GM19463 (cell line): ENCODE measurements at regions not wholly inside any gene's neighbourhood (a gene's known extent, or its start where the extent isn't known, plus 50 kb on each side); places are given as distances from the start of the nearest gene placed in this dataset.
A peak's percentile ranks its signal among the peaks of the same experiment; 100 is the strongest.

ENCODE experiments used
- ATAC-seq: cut with Tn5 transposase; IDR thresholded peaks from one replicate; pipeline ENCODE4 v1.9.1; 2021; ENCODE audit warnings: mild to moderate bottlenecking, moderate library complexity; ENCODE audit not compliant: unreplicated experiment

DNA sequence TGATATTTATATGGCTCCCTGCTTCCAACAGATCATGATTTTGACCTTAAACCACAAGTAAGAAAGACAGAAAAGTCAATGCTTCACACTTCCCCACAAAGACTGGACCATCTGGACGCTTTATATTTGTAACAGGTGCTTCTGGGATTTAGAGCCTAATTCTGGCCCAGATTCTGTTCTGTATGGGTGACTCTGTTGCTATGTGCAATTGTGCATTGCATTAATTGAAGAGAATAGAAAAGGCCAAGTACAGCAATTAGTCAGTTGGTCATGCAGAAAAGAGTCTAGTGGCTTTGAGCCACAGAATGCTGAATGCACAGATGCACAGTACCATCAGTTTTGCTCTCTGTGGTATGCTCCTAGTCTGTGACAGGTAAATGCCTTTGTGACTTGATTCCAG lies 657.4 kb upstream of the ATXN8OS start:
- ATAC-seq, result no peak

DNA sequence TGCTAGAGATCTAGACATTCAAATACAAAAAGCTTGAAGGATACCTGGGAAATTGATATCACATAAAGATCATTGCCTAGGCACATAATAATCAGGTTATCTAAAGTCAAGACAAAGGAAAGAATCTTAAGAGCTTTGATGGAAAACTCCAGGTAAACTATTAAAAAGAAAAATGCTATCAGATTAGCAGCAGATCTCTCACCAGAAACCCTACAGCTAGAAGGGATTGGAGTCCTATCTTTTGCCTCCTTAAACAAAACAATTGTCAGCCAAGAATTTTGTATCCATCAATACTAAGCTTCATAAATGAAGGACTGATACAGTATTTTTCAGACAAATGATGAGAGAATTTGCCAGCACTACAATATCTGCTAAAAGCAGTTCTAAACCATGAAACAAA lies 682.4 kb upstream of the ATXN8OS start:
- ATAC-seq, result no peak

DNA sequence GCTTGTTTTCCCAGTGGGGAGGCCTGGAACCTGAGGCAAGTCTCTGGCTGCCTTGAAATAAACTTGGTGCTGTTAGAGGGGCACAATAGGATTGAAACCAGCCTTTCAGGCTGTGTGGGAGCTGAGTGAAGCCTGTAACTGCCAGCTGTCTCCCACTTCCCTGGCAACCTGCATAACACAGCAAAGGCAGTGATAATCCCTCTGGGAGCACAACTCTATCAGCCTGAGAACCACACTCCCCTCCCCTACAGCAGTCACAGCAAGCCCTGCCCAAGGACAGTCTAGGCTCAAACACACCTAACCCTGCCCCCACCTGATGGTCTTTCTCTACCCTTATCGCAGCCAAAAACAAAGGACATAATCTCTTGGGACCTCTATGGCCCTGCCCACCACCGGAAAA lies 683.8 kb upstream of the ATXN8OS start:
- ATAC-seq, result no peak

DNA sequence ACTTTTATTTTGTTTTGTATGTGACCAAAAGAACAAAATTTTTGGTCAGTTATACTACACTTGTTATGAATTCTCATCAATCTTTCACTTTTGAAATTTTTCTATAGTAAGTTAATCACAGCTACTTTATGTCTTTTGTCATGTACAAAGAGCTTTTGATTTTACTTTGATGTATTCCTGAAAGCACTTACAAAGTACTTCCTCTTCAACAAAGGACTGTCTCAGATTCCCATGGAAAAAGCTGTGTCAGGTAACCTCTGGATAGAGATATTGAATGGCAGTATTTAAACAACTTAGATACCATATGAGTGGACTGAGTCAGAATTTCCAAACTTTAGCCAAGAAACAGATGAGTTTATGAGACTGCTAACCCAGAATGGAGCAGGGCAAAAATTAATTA lies 689.3 kb upstream of the ATXN8OS start:
- no peak for ATAC-seq

DNA sequence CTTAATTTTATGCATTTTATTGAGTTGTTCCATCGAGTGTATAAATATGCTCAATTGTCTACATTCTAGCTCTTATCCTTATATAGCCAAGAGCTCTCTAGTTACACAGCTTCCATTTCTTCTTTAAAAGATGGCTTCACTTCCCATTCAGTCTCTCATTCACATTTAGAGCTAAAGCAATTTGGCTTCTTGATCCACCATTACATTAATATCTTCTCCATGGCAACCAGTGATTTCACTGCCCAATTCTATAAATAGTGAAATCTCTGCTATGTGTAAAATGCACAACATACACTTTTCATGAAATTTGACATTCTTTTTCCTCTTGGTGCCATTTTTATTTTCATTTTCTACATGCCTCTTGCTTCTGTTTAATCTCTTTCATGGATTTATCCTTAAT lies 696.9 kb upstream of the ATXN8OS start:
- ATAC-seq, result no peak

DNA sequence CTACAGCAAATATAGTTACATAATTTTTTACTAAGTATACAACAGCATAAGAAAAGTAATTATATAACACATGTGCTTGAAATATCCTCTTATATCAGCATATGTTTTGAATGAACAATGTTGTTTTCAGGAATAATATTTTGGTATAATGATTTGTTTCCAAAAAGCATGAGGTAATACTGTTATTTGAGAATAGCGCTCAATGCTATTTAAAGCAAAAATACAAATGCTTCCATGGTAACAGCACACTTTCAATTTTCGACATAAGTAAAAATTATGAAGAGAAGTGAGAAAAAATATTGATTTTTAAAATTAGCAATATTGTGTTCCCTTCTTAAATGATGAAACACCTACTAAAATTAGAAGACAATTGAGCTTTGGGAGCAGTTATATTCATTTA lies 715.9 kb upstream of the ATXN8OS start:
- ATAC-seq, result no peak

DNA sequence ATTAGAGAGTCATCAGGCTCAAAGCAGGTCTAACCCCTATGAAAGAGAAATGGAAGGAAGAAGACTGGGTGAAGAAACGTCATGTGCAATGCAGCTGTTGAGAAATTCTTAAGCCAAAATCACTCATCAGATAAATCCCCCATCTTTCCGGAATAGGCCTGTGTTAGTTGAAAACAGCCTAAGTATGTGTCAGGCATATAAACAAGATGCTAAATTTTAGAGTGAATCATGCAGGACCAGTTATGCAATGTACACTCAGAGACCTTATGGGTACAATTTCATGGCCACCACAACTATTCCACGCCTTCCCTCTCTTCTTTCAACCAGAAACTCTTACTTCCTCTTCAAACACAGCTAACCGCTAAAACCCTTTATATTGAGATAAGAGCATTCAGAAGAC lies 717.7 kb upstream of the ATXN8OS start:
- ATAC-seq, result no peak

DNA sequence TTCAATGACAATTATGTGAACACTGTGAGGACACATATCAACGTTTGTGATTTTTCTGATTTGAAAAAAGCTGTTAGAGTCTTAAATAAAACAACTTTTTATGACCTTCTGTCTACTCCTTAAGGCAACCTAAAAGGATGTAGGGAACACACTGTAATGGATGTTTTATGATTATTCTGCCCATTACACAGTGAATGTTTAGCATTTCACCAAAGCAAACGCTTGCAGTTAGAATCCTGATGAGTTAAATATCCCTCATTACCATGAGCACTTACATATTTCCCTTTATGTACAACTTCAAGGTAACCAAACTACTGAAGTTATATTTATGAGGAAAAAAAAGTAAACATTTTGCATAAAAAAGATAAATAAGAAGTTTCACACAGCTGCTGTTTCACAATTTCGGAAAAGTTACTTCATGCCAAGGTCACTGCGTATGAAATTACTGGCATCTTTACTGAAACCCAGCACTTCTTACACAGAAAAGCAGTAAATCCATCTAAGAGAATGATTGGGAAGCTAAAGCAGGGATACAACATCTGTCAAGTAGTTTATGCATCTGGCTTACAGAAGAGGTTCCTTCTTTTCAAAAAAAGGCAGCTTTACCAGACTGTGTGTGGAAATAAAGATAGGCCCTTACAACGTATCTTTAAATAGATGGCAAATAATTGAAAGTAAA lies 733.7 kb upstream of the ATXN8OS start:
- no peak for ATAC-seq

DNA sequence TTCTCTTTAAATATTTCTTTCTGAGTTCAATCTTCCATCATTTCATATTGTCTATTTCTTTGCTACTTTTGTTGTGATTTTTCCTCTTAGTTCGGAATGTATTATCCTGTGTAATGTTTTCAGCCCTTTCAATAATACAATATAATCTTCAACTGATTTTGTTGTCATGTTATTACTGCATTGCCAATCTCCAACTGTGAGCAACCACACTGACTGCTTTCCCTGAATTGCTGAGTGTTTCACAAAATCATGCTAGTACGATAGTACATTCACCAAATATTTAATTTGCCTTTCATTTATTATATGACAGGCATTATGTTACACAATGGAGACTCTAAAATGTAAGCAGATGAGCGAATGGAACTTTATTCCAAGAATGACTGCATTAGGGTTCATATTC lies 744.3 kb upstream of the ATXN8OS start:
- no peak for ATAC-seq

DNA sequence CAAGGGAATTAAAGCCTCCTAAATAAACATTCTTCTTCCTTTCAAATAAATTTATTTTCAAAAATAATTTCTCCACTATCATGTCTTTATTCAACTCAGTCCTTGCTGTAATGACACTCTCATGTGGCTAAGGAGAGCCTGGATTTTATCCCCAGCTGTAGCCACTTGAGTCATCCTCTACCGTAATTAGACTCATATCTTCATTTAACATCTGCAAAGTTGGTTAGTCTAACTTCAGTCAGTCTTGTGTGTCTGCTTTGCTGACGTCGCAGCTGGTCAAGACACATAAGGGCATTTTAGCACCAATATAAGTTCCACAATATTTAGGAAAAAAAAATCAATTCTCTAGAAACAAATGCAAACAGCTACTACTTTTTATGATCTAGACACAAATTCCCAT lies 776.4 kb upstream of the ATXN8OS start:
- no peak for ATAC-seq

DNA sequence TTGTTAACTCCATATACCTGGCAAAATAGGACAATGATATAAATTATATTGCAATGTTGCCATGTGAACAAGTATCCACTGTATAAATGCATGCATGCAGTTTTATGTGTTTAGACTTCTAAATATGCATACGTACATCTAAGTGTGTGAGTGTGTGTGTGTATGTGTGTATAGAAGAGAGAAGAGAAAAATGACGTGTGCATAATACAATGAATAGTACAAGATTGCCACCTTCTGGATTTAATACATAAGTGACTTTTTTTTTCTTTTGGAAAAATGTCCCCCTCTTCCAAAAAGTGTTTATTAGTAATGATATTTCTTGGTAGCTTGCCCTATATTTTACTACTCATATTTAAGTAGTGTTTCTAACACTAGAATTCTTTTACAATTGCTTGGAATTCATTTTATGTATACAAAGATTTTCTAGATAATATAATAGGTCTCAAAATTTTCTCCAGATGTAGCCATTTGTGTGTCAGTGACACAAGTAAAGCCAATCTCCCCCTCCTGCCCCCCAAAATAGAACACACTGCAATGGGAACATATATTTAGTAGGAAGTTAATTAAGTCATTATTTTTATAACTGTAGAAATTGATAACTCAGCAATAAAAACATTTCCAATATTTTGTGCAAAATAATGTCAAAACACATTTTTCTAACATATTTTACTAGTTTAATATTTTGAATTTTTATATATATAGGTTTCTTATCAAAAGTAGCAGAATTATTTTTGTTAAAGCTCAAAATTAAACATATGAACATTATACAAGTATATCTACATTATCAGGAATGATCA lies 783.3 kb upstream of the ATXN8OS start:
- no peak for ATAC-seq

DNA sequence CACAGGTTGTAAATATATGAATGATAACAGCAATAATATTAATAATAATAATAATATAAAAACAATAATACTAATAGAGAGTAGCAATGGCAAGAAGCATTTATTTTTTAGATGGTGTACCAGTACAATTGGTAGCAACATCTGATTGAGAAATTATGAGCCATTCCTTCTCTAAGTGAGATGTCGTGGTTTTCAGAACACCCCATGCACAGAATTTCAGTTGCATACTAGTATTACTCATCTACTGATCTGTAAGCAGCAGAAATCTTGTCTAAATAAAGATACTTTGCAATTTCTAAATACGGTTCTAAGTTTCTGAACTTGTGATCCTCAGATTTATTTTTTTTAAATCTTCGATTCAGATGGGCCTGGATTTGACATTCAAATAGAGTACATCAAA lies 788.0 kb upstream of the ATXN8OS start:
- ATAC-seq, result no peak

DNA sequence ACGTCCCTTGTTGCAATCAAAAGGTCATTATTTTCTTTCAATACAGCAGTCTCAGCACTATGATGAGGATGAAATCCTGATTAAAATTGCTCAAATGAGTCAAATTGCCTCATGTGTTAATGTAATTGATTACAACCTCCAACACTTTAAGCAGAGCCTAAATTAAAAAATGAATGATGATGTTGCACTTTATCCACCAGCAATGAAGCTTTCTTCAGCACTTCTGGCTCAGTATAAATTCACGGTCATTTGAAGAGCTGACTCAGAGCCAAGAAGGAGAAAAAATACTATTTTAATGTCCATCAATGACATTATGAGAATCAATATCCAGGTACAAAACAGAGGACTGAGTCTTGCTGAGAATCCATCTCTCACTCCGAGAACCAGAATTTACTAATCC lies 792.6 kb upstream of the ATXN8OS start:
- ATAC-seq, result no peak

DNA sequence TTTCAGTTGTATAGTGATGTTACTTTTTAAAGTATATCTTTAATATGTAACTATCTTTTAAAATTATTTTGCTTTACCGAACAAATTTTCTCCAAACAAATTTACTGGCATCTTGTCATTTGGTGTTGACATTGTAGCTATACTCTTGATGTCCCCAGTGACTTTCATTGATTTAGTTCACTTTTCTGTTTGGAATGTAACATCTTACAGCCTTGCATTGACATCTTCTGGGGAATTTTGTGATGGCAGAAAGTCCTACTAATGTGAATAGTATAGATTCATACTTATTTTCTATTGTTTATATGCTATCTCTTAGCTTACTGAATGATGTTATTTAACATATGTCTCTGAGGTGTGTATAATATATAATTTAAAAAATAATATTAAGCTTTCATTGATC lies 800.9 kb upstream of the ATXN8OS start:
- no peak for ATAC-seq

DNA sequence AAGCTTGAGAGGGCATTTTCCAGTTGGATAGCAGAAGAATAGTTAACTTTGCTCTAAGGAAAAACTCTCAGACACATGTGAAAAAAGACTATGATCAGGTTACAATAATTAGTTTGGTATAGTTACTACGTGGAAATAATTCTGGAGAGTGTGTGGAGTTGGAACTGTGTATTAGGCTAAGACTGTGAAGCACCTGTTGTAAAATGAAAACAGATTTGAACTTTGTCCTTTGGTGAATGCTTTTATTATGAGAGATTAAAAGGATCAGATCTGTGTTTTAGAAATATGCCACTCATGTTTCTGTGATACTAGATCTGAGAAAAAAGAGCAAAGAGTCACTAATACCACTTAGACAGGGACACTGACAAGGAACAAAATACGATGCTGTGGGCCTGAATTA lies 807.5 kb upstream of the ATXN8OS start:
- ATAC-seq, result no peak

DNA sequence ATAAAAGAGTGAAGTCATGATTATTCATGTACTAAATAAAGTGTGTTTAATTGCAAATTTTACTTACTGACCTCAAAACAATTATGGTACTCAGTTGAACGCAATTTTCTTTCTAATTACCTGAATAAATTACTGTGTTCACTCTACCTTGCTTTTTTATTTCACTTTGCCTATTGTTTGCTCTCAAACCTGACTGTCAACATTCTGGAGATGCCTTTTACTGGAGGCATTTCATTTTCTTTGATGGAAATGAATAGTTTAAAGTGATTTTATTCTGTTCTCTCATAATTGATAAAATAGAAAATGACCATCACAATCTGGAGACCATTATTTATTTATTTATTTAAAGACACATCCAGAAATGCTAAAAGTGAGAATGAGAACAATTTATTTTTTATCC lies 811.5 kb upstream of the ATXN8OS start:
- ATAC-seq, result no peak

DNA sequence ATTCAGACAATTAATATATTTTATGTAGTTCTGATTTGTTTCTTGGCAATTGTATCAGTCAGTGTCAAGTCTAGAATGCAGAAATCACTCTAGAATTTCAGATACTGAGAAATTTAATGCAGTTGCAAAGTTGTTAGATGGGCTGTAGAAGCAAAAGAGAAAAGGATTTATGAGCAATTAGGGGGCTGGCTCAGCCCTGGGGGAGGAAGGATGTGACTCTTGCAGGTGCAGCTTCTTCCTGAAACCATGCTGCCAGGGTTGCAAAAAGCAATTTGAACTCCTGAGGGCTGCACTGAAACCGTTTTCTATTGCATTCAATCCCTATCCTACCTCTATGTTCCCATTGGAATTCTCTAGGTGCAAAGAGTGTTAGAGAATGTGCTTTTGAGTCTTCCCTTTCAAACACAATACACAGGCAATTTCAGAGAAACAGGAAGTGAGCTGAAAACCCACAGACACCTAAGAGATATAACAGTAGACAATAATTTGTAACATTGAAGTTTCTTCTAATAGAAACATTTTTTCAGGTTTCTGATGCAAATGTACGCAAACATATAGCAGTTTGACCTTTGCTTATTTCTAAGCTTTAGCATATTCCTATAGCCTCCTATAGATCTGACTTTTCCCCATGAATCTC lies 814.7 kb upstream of the ATXN8OS start:
- no peak for ATAC-seq

DNA sequence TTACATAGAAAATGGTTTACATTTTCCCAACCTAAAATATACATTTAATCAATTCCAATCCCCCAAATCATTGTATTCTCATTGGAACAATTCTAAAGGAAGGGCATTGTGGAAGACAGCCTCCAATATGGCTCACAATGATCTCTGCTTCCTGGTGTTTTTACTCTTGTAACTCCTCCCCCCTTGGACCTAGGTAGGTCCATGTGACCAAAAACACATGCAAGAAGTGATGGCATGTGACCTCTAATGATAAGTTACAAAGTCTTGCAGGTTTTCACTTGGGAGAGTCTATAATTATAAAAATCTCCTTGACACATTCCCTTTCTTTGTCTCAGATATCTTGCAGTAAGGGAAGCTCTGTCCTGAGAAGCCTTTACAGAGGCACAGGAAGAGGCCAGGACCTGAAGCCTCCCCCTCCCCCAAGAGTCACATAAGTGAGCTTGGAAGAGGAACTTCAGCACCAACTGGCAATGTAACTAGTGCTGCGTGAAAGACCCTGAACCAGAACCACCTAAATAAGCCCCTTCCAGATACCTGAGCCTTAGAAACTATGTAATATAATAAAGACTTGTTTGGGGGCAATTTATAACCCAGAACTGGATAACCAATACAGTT lies 816.2 kb upstream of the ATXN8OS start:
- no peak for ATAC-seq

DNA sequence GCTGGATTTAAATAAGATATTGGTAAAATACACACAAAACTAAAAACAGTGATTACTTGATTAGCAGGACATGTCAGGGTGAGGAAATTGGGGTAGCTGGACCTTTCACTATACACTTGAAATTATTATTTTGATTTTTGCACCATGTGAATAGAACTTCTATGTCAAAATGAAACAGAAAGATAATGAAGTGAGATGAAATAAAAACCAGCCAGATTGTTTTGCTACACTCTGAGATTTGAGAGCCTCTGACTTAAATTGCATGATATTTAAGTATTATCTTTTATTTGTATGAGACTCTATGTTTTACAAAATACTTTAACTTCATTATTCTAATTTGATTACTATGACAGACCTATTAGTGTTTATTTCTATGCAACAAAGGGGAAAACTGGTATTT lies 819.6 kb upstream of the ATXN8OS start:
- no peak for ATAC-seq

DNA sequence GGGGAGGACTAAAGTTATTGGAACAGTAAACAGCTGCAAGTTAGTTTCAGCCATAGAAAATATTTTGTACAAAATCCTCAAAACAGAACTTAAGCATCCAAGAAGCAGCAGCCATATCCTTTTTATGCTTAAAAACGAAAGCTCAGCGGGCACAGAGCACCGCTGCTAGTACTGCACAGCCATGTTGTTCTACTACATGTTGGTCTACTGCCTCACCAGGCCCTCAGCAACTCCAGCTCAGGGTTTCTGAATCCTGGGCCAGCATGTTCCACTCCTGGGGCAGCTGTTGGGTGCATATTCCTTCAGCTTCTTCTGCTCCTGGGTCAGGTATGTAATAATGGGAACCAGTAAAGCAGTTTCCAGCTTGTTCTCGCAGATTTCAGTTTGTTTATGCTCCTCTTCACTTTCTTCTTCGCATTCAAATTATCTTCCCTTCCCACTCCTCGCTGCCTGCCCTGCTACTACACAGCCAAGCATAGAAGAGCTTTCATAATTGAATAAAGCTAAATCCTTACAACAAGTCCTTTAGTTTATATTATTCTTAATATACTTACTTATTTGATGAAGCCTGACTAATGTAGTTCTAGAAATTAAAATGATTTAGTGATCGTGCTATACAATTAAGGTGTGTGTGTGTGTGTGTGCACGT lies 820.5 kb upstream of the ATXN8OS start:
- peak; percentile 59 for ATAC-seq

DNA sequence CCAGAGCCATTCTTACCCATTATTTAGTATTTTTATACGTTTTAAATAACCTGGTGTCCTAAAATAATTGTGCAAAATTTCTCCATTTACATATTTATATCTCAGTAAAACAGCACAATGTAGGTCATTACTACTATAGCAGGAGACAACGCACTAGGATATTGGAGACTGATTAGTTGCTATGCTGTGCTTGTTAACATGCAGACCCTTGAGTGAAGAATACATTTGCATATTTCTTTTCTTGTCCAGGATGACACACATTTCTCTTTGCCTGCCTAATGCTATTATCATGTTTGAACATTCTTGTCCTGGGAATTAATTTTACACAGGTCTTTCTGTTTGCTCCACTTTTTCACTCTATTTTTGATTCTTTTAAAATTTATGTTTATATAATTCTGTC lies 823.8 kb upstream of the ATXN8OS start:
- ATAC-seq, result no peak
